Endodermal cell (in vitro differentiated cells): ENCODE measurements at regions not wholly inside any gene's neighbourhood (a gene's known extent, or its start where the extent isn't known, plus 50 kb on each side); places are given as distances from the start of the nearest gene placed in this dataset.

Experiments
- DNase-seq: peaks from one replicate; pipeline ENCODE4 v3.0.0-alpha.2; 2017
- H3K27ac ChIP-seq: 2 replicates; pipeline ENCODE4 v1.5.1; 2013; ENCODE audit warnings: mild to moderate bottlenecking, low read depth, low read length, moderate library complexity
- H3K27me3 ChIP-seq: 2 replicates; pipeline ENCODE4 v1.6.1; 2013; ENCODE audit warnings: mild to moderate bottlenecking, low read length, moderate library complexity; ENCODE audit not compliant: insufficient read depth, control insufficient read depth, poor library complexity, severe bottlenecking
- H3K36me3 ChIP-seq: 2 replicates; pipeline ENCODE4 v1.7.0; 2013; ENCODE audit warnings: mild to moderate bottlenecking, low read length, moderate library complexity; ENCODE audit not compliant: control insufficient read depth, insufficient read depth
- H3K4me1 ChIP-seq: one replicate; pipeline ENCODE4 v1.7.0; 2013; ENCODE audit warnings: low read length; ENCODE audit not compliant: control insufficient read depth, insufficient read depth
- H3K4me3 ChIP-seq: 2 replicates; pipeline ENCODE4 v1.5.1; 2013; ENCODE audit warnings: mild to moderate bottlenecking, low read length, moderate library complexity
- H3K9ac ChIP-seq: 2 replicates; pipeline ENCODE4 v1.6.1; 2013; ENCODE audit warnings: mild to moderate bottlenecking, low read length, moderate library complexity; ENCODE audit not compliant: poor library complexity, severe bottlenecking; ENCODE audit errors: extremely low read depth
- H3K9me3 ChIP-seq: 2 replicates; pipeline ENCODE4 v1.6.1; 2013; ENCODE audit warnings: mild to moderate bottlenecking, low read length, moderate library complexity; ENCODE audit not compliant: control insufficient read depth
- H3K27ac Mint-ChIP-seq: 2 replicates; pipeline ENCODE4 v1.8.0; 2020; ENCODE audit warnings: mixed read lengths
- H3K27me3 Mint-ChIP-seq: 2 replicates; pipeline ENCODE4 v1.8.0; 2021; ENCODE audit warnings: mild to moderate bottlenecking, mixed read lengths; ENCODE audit not compliant: insufficient read depth
- H3K36me3 Mint-ChIP-seq: 2 replicates; pipeline ENCODE4 v1.8.0; 2020; ENCODE audit warnings: low read depth, mixed read lengths
- H3K4me1 Mint-ChIP-seq: 2 replicates; pipeline ENCODE4 v1.8.0; 2020; ENCODE audit warnings: mixed read lengths
- H3K4me3 Mint-ChIP-seq: 2 replicates; pipeline ENCODE4 v1.8.0; 2020; ENCODE audit warnings: mild to moderate bottlenecking, moderate library complexity, mixed read lengths
- H3K9me3 Mint-ChIP-seq: 2 replicates; pipeline ENCODE4 v1.8.0; 2020; ENCODE audit warnings: mild to moderate bottlenecking, mixed read lengths
- CTCF ChIP-seq: fragments of 200-600 bp; sonication (generic); conservative IDR thresholded peaks from 2 replicates; pipeline ENCODE4 v1.5.0; 2021; ENCODE audit warnings: antibody characterized with exemption, mild to moderate bottlenecking
- WGBS, 2 experiments: methylation state at CpG; one replicate each; pipeline versions ENCODE4 v1.1.5 to v1.1.7; 2013; ENCODE audit warnings: missing lambda C conversion rate in 2 of 2, mixed read lengths in 1 of 2; ENCODE audit not compliant: insufficient coverage in 1 of 2, insufficient read length in 1 of 2; 5-methylcytosine and 5-hydroxymethylcytosine counted together

- no peak for DNase-seq
- 85% methylated on average over 5 to 6 of the region's 6 CpGs for WGBS, 2 experiments
- Mint-ChIP-seq H3K9me3 (no peaks in the 10 kb centered on the region), H3K4me1 (peaks cover 4% of the 10 kb centered on the region), H3K4me3 (no peak overlapping the region), H3K36me3 (no peaks in the 10 kb centered on the region), H3K27ac (peak overlapping the region; percentile 10), H3K27me3 (no peaks in the 10 kb centered on the region)
- H3K9ac ChIP-seq, result no peak overlapping the region
- H3K4me3 ChIP-seq, result no peak overlapping the region
- H3K27ac ChIP-seq, result no peak overlapping the region
- no peaks in the 10 kb centered on the region for H3K36me3 ChIP-seq
- H3K9me3 ChIP-seq, result no peaks in the 10 kb centered on the region
- TF ChIP-seq CTCF, result no peak
- H3K27me3 ChIP-seq, result no peaks in the 10 kb centered on the region
- H3K4me1 ChIP-seq, result peaks cover 3% of the 10 kb centered on the region
Observed at GRCh38 chr2:139293992-139294548, 513.9 kb upstream of the NXPH2 start.

- Mint-ChIP-seq H3K4me1 (no peaks in the 10 kb centered on the region), H3K27ac (no peak overlapping the region), H3K27me3 (no peaks in the 10 kb centered on the region), H3K36me3 (no peaks in the 10 kb centered on the region), H3K4me3 (no peak overlapping the region), H3K9me3 (peaks cover 26% of the 10 kb centered on the region)
- DNase-seq, result no peak
- Histone ChIP-seq H3K4me3 (no peak overlapping the region), H3K36me3 (no peaks in the 10 kb centered on the region), H3K27me3 (no peaks in the 10 kb centered on the region), H3K9me3 (peaks cover 44% of the 10 kb centered on the region), H3K9ac (no peak overlapping the region), H3K27ac (no peak overlapping the region), H3K4me1 (no peaks in the 10 kb centered on the region)
- TF ChIP-seq CTCF, result no peak
- WGBS, 2 experiments, result 90 to 91% methylated on average over 2 of the region's 2 CpGs
Observed at GRCh38 chr2:139281124-139281523, 500.9 kb upstream of the NXPH2 start.

- no peak overlapping the region for H3K4me3 Mint-ChIP-seq
- no peaks in the 10 kb centered on the region for H3K36me3 ChIP-seq
- H3K9me3 Mint-ChIP-seq, result no peaks in the 10 kb centered on the region
- H3K27ac Mint-ChIP-seq, result no peak overlapping the region
- no peak overlapping the region for H3K27ac ChIP-seq
- no peaks in the 10 kb centered on the region for H3K4me1 ChIP-seq
- WGBS, 2 experiments, result 65% methylated on average over 1 of the region's 1 CpG; no CpG with 5 or more reads in 1 of the 2 experiments
- no peaks in the 10 kb centered on the region for H3K27me3 ChIP-seq
- H3K4me3 ChIP-seq, result no peak overlapping the region
- peaks cover 6% of the 10 kb centered on the region for H3K4me1 Mint-ChIP-seq
- no peaks in the 10 kb centered on the region for H3K27me3 Mint-ChIP-seq
- H3K9me3 ChIP-seq, result no peaks in the 10 kb centered on the region
- no peak overlapping the region for H3K9ac ChIP-seq
- no peak for TF ChIP-seq CTCF
- DNase-seq, result no peak
- H3K36me3 Mint-ChIP-seq, result no peaks in the 10 kb centered on the region
Observed at GRCh38 chr2:139271879-139272278, 491.7 kb upstream of the NXPH2 start.
